ENCODE measurements at regions not wholly inside any gene's neighbourhood (a gene's known extent, or its start where the extent isn't known, plus 50 kb on each side); places are given as distances from the start of the nearest gene placed in this dataset.

GRCh38 chr4:115275615-115276014 is 162.2 kb upstream of the NDST4 start:
- POLR2A ChIA-PET, result no interaction called here
- ATAC-seq, result no peak
- TF ChIP-seq ATF3 (CRISPR knock-in tag; IDR thresholded peaks at IDR 0.05) (no peak), MXD1 (CRISPR knock-in tag; IDR thresholded peaks at IDR 0.05) (no peak), ZNF501 (CRISPR knock-in tag; IDR thresholded peaks at IDR 0.05) (no peak), TCF12 (IDR thresholded peaks at IDR 0.05) (no peak), TCF12 (CRISPR knock-in tag; IDR thresholded peaks at IDR 0.05) (no peak), HNRNPK (IDR thresholded peaks at IDR 0.05; ENCODE audit: low read depth, low read length, poor library complexity, severe bottlenecking) (no peak), SMYD3 (CRISPR knock-in tag; IDR thresholded peaks at IDR 0.05) (no peak), NCOR1 (IDR thresholded peaks at IDR 0.05; ENCODE audit: borderline replicate concordance, low read length) (no peak), ZNF720 (CRISPR knock-in tag; IDR thresholded peaks at IDR 0.05) (no peak), FOXM1 (CRISPR knock-in tag; IDR thresholded peaks at IDR 0.05) (no peak), SP2 (CRISPR knock-in tag; IDR thresholded peaks at IDR 0.05) (no peak), ZNF891 (CRISPR knock-in tag; IDR thresholded peaks at IDR 0.05) (no peak), ARNT (IDR thresholded peaks at IDR 0.05) (no peak), MTF1 (CRISPR knock-in tag; IDR thresholded peaks at IDR 0.05) (no peak), ZNF142 (CRISPR knock-in tag; IDR thresholded peaks at IDR 0.05) (no peak), ZNF674 (CRISPR knock-in tag; IDR thresholded peaks at IDR 0.05; ENCODE audit: low read depth) (no peak), AFF4 (CRISPR knock-in tag; IDR thresholded peaks at IDR 0.05) (no peak)

More at GRCh38 chr4:115275615-115276014, 162.2 kb upstream of the NDST4 start:
- in situ Hi-C loops (cut with HindIII; ENCODE audit: extremely low pct_ligation_motif_present, low pct_unique_long_range_greater_than_20kb), result no loop called here
- H3K9ac ChIP-seq (ENCODE audit: insufficient read depth, low read depth, low read length), result no peak overlapping the region
- no peaks in the 10 kb centered on the region for H3K36me3 ChIP-seq (replicated peaks in 1 of 2; ENCODE audit: control insufficient read depth in 1 of 2, insufficient read depth in 2 of 2, low read length in 2 of 2)
- no peaks in the 10 kb centered on the region for H3K4me1 ChIP-seq (ENCODE audit: insufficient read depth, low read length)
- no peaks in the 10 kb centered on the region for H3K79me2 ChIP-seq (ENCODE audit: insufficient read depth, low read length)
- intact Hi-C loops (cut with micrococcal nuclease; ENCODE audit: unreplicated experiment), result no loop called here
- DNase-seq (ENCODE audit: low spot score) (no peak), FAIRE-seq (no peak)
- no TSS peak for BruUV-seq (replicated peaks)
- no peaks in the 10 kb centered on the region for H3K27me3 ChIP-seq (ENCODE audit: control insufficient read depth in 1 of 2, insufficient read depth in 2 of 2, low read length in 2 of 2)
- CTCF ChIA-PET (ENCODE audit: low intra/inter-chr PET ratio, low total read pairs), result no interaction called here
- H3K4me3 ChIP-seq (replicated peaks in 1 of 3; ENCODE audit: insufficient read depth in 1 of 3, low read depth in 2 of 3, low read length in 3 of 3), result no peak overlapping the region
- H2AFZ ChIP-seq (ENCODE audit: low read length), result no peak overlapping the region
- no peaks in the 10 kb centered on the region for H4K20me1 ChIP-seq (ENCODE audit: insufficient read depth, low read length)
- no peaks in the 10 kb centered on the region for H3K9me3 ChIP-seq (ENCODE audit: low read length)
- no peak overlapping the region for H3K27ac ChIP-seq (ENCODE audit: extremely low read length, insufficient read depth, low read length)
- 14% methylated on average over 2 of the region's 2 CpGs for WGBS (ENCODE audit: low lambda C conversion rate)
- no peak overlapping the region for H3K4me2 ChIP-seq (ENCODE audit: low read depth, low read length)

All from HepG2 (cell line).